GM12878 (cell line): ENCODE measurements at regions not wholly inside any gene's neighbourhood (a gene's known extent, or its start where the extent isn't known, plus 50 kb on each side); places are given as distances from the start of the nearest gene placed in this dataset.

ENCODE experiments used
- ATAC-seq: fragments of 200-7000 bp; cut with Tn5 transposase; 3 replicates; pipeline ENCODE4 v1.9.1; 2020; ENCODE audit warnings: mild to moderate bottlenecking, moderate library complexity
- BruUV-seq: library from RNA; stranded (reverse); fragments of 400-500 nt; replicated peaks from 2 replicates; lab custom pipeline; 2021; lab: Mats Ljungman, UMichigan
- CTCF ChIA-PET: fragments of 300-600 bp; sonication (Branson Sonifier 250); formaldehyde crosslinking; extraction: SDS; loops from one replicate; lab custom pipeline; 2021; ENCODE audit warnings: inconsistent platforms; lab: Yijun Ruan, JAX
- POLR2A ChIA-PET: fragments of 350-600 bp; formaldehyde crosslinking; extraction: SDS; loops from one replicate; lab custom pipeline; 2021; ENCODE audit warnings: inconsistent platforms; lab: Charles Lee
- RAD21 ChIA-PET: fragments of 300-600 bp; sonication (Branson Sonifier 250); formaldehyde crosslinking; loops from one replicate; lab custom pipeline; 2023; ENCODE audit warnings: antibody characterized with exemption; ENCODE audit not compliant: unreplicated experiment; lab: Charles Lee
- SMC1A ChIA-PET: fragments of 300-600 bp; sonication (Branson Sonifier 250); formaldehyde crosslinking; loops from one replicate; lab custom pipeline; 2023; ENCODE audit not compliant: unreplicated experiment, uncharacterized antibody; lab: Charles Lee
- DNase-seq: peaks from one replicate; pipeline ENCODE4 v3.0.0-alpha.2; 2011; ENCODE audit warnings: low read depth, low spot score
- FAIRE-seq: peaks from 3 replicates; lab custom pipeline; 2011; peaks lifted over from hg19 to GRCh38; lab: Jason Lieb, UNC
- H2AFZ ChIP-seq: 2 replicates; pipeline ENCODE4 v1.6.0; 2011; ENCODE audit warnings: low read depth, low read length, control low read depth; ENCODE audit not compliant: control insufficient read depth
- H3K27ac ChIP-seq: 2 replicates; pipeline ENCODE4 v1.5.1; 2011; ENCODE audit warnings: control low read depth; ENCODE audit not compliant: control insufficient read depth, insufficient read depth
- H3K27me3 ChIP-seq, 2 experiments: replicated peaks in 1 of 2; 2 replicates each; pipeline versions ENCODE4 v1.6.0 to v1.6.1; 2011; ENCODE audit warnings: low read length in 1 of 2; ENCODE audit not compliant: control insufficient read depth in 2 of 2, insufficient read depth in 2 of 2
- H3K36me3 ChIP-seq, 2 experiments: 2 replicates each; pipeline ENCODE4 v1.5.1; 2011; ENCODE audit warnings: low read length in 1 of 2; ENCODE audit not compliant: control insufficient read depth in 2 of 2, insufficient read depth in 2 of 2
- H3K4me1 ChIP-seq: 2 replicates; pipeline ENCODE4 v1.6.1; 2011; ENCODE audit warnings: mild to moderate bottlenecking, low read length, moderate library complexity, mixed read lengths; ENCODE audit not compliant: control insufficient read depth, insufficient read depth
- H3K4me2 ChIP-seq: 2 replicates; pipeline ENCODE4 v1.6.0; 2011; ENCODE audit warnings: control low read depth; ENCODE audit not compliant: control insufficient read depth, insufficient read depth
- H3K4me3 ChIP-seq: fragments of 200-600 bp; sonication (generic); 2 replicates; pipeline ENCODE4 v1.5.1; 2016
- H3K79me2 ChIP-seq: 2 replicates; pipeline ENCODE4 v1.6.0; 2011; ENCODE audit warnings: low read length; ENCODE audit not compliant: control insufficient read depth, insufficient read depth
- H3K9ac ChIP-seq: 2 replicates; pipeline ENCODE4 v1.8.0; 2011; ENCODE audit warnings: low read length, control low read depth, mixed read lengths; ENCODE audit not compliant: control insufficient read depth, insufficient read depth
- H3K9me3 ChIP-seq: replicated peaks from 3 replicates; pipeline ENCODE4 v1.5.1; 2011; ENCODE audit warnings: mild to moderate bottlenecking, low read length; ENCODE audit not compliant: control insufficient read depth, insufficient read depth
- H4K20me1 ChIP-seq: 2 replicates; pipeline ENCODE4 v1.6.0; 2011; ENCODE audit not compliant: control insufficient read depth, insufficient read depth
- ATF7 ChIP-seq: fragments of 450-650 bp; IDR thresholded peaks from 2 replicates; pipeline ENCODE4 v1.6.1; 2016; ENCODE audit warnings: low read depth, mild to moderate bottlenecking
- CBX3 ChIP-seq: fragments of 200-600 bp; sonication (generic); IDR thresholded peaks from 2 replicates; pipeline ENCODE4 v1.6.1; 2016; ENCODE audit warnings: low read depth, borderline replicate concordance
- CREB1 ChIP-seq: IDR thresholded peaks from 2 replicates; pipeline ENCODE4 v1.6.1; 2012; ENCODE audit warnings: low read depth, mild to moderate bottlenecking, inconsistent platforms
- CREM ChIP-seq: IDR thresholded peaks from 2 replicates; pipeline ENCODE4 v1.6.1; 2014; ENCODE audit warnings: antibody characterized with exemption, low read depth
- EGR1 ChIP-seq, 2 experiments: IDR thresholded peaks; 1 replicate in 1 of 2; 2 replicates in 1 of 2; pipeline ENCODE4 v1.6.1; 2011 to 2012; ENCODE audit warnings: low read depth in 2 of 2, low read length in 2 of 2, borderline replicate concordance in 1 of 2, mild to moderate bottlenecking in 1 of 2, moderate library complexity in 1 of 2
- ESRRA ChIP-seq: IDR thresholded peaks from 2 replicates; pipeline ENCODE4 v1.6.1; 2012; ENCODE audit warnings: mild to moderate bottlenecking, low read length, improper control_type of control experiment
- ETV6 ChIP-seq, 2 experiments: fragments of 450-650 bp in 1 of 2; IDR thresholded peaks in 1 of 2; conservative IDR thresholded peaks in 1 of 2; 2 replicates each; pipeline ENCODE4 v1.6.1; 2014; ENCODE audit warnings: antibody characterized with exemption in 1 of 2, borderline replicate concordance in 1 of 2, low read depth in 1 of 2, mild to moderate bottlenecking in 1 of 2, moderate library complexity in 1 of 2
- GATAD2B ChIP-seq: fragments of 450-650 bp; conservative IDR thresholded peaks from 2 replicates; pipeline ENCODE4 v1.6.1; 2017; ENCODE audit warnings: low read depth, mild to moderate bottlenecking, moderate library complexity
- NBN ChIP-seq: fragments of 450-650 bp; IDR thresholded peaks from 2 replicates; pipeline ENCODE4 v1.6.1; 2016
- NFYB ChIP-seq: IDR thresholded peaks from 2 replicates; pipeline ENCODE4 v1.6.1; 2011; ENCODE audit warnings: low read depth, mild to moderate bottlenecking, low read length, improper control_type of control experiment, moderate library complexity; ENCODE audit not compliant: insufficient read depth
- POLR2A ChIP-seq: IDR thresholded peaks from 2 replicates; pipeline ENCODE4 v1.6.1; 2011; ENCODE audit warnings: low read depth, mild to moderate bottlenecking, low read length
- RELB ChIP-seq: fragments of 450-650 bp; IDR thresholded peaks from 2 replicates; pipeline ENCODE4 v1.6.1; 2017; ENCODE audit warnings: low read depth, mild to moderate bottlenecking, moderate library complexity
- RFX5 ChIP-seq: IDR thresholded peaks from 2 replicates; pipeline ENCODE4 v1.6.1; 2011; ENCODE audit warnings: low read depth, low read length, improper control_type of control experiment
- SIN3A ChIP-seq: IDR thresholded peaks from 2 replicates; pipeline ENCODE4 v1.6.1; 2012; ENCODE audit warnings: low read depth, low read length, improper control_type of control experiment
- USF2 ChIP-seq: IDR thresholded peaks from 2 replicates; pipeline ENCODE4 v1.6.1; 2011; ENCODE audit warnings: low read depth, low read length, improper control_type of control experiment, borderline replicate concordance
- YBX1 ChIP-seq: fragments of 450-650 bp; IDR thresholded peaks from 2 replicates; pipeline ENCODE4 v1.6.1; 2016; ENCODE audit warnings: antibody characterized with exemption
- ZNF274 ChIP-seq: IDR thresholded peaks from one replicate; pipeline ENCODE4 v1.8.0; 2011; ENCODE audit not compliant: insufficient read length, insufficient read depth
- ZZZ3 ChIP-seq: IDR thresholded peaks from 2 replicates; pipeline ENCODE4 v1.6.1; 2011; ENCODE audit warnings: low read depth; ENCODE audit not compliant: control insufficient read depth, insufficient read length
- WGBS: methylation state at CpG from one replicate; pipeline ENCODE4 v1.1.6; 2016; ENCODE audit warnings: low lambda C conversion rate; ENCODE audit not compliant: insufficient replicate concordance, insufficient coverage; ENCODE audit errors: missing lambda C conversion rate; 5-methylcytosine and 5-hydroxymethylcytosine counted together
- in situ Hi-C: fragments of 300-500 bp; cut with MboI; formaldehyde crosslinking; loops from 9 replicates; pipeline ENCODE4 v1.14.3; 2018; ENCODE audit warnings: mixed read lengths
- intact Hi-C: fragments of 100-400 bp; cut with micrococcal nuclease; formaldehyde crosslinking; loops from one replicate; pipeline ENCODE4 v1.14.2; 2022; ENCODE audit not compliant: unreplicated experiment

- in situ Hi-C loops (no loop called here), intact Hi-C loops (no loop called here)
- no TSS peak for BruUV-seq
- H4K20me1 ChIP-seq: no peaks in the 10 kb centered on the region
- ATAC-seq: no peak
- RAD21 ChIA-PET: no interaction called here
- H3K27ac ChIP-seq: no peak overlapping the region
- no peak overlapping the region for H3K9ac ChIP-seq
- POLR2A ChIA-PET: no interaction called here
- no peak overlapping the region for H3K4me3 ChIP-seq
- SMC1A ChIA-PET: no interaction called here
- no peaks in the 10 kb centered on the region for H3K9me3 ChIP-seq
- no peak for TF ChIP-seq ESRRA
- TF ChIP-seq RFX5: no peak
- TF ChIP-seq YBX1: no peak
- TF ChIP-seq ZNF274: no peak
- TF ChIP-seq NFYB: no peak
- no peak for TF ChIP-seq CBX3
- TF ChIP-seq ATF7: no peak
- TF ChIP-seq CREM: no peak
- no peak for TF ChIP-seq CREB1
- TF ChIP-seq EGR1 (IDR thresholded peaks at IDR 0.05; ENCODE audit: borderline replicate concordance in 1 of 2, low read depth in 2 of 2, low read length in 2 of 2): no peak
- TF ChIP-seq NBN: no peak
- TF ChIP-seq POLR2A: no peak
- TF ChIP-seq ZZZ3: no peak
- TF ChIP-seq GATAD2B: no peak
- no peak for TF ChIP-seq RELB
- no peak for TF ChIP-seq ETV6 (conservative IDR thresholded peaks at IDR 0.05 in 1 of 2, IDR thresholded peaks at IDR 0.05 in 1 of 2; ENCODE audit: borderline replicate concordance in 1 of 2, low read depth in 1 of 2)
- no peak for TF ChIP-seq SIN3A
- no peak for TF ChIP-seq USF2
- H3K79me2 ChIP-seq: no peaks in the 10 kb centered on the region
- H3K4me1 ChIP-seq: no peaks in the 10 kb centered on the region
- WGBS: 5% methylated on average over 1 of the region's 1 CpG
- FAIRE-seq: no peak
- H3K27me3 ChIP-seq: no peaks in the 10 kb centered on the region
- no peak overlapping the region for H2AFZ ChIP-seq
- H3K4me2 ChIP-seq: no peak overlapping the region
- H3K36me3 ChIP-seq: no peaks in the 10 kb centered on the region
- CTCF ChIA-PET: no interaction called here
- DNase-seq: no peak
These were observed 88.7 kb upstream of the MUCL1 start for GRCh38 chr12:54765652-54766051.
